ENCODE measurements at regions not wholly inside any gene's neighbourhood (a gene's known extent, or its start where the extent isn't known, plus 50 kb on each side); places are given as distances from the start of the nearest gene placed in this dataset.
"Not testable (repeated sequence)": the region's sequence is repeated elsewhere in the genome, so short reads cannot be mapped to it uniquely, and the experiment has no call there.

DNA sequence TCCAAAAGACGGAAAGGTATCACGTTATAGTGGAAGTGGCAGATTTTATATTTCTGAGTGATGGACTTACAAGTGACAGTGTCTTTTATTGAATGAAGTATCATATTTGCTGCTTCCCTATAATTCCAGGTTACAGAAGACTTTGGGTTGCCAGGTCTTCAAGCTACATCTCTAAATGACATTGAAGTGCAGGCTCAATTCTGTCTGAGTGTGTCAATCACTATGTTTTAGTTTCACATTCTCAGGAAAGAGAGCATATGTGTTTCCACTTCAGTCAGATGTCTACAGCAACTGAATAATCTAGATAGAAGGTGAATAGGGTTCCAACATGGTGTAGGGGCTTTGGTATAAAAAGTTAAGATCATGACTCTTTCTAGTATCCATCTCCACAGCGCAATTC lies 492.7 kb upstream of the API5 start:
- intact Hi-C loops (cut with DNase I): no loop called here
- DNase-seq: no peak

DNA sequence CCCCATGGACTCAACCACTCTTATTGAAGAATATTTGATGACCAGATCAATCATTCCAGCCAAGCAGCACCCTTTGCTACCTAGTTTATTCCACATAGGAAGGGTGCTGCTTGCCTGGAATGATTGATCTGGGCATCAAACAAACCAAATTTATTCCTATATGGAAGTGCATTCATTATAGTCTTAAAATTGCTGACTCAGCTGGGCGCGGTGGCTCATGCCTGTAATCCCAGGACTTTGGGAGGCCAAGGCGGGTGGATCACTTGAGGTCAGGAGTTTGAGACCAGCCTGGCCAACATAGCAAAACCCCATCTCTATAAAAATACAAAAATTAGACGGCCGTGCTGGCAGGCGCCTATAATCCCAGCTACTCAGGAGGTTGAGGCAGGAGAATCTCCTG lies 489.6 kb upstream of the API5 start:
- DNase-seq; intact Hi-C loops (cut with DNase I): not testable (repeated sequence)

DNA sequence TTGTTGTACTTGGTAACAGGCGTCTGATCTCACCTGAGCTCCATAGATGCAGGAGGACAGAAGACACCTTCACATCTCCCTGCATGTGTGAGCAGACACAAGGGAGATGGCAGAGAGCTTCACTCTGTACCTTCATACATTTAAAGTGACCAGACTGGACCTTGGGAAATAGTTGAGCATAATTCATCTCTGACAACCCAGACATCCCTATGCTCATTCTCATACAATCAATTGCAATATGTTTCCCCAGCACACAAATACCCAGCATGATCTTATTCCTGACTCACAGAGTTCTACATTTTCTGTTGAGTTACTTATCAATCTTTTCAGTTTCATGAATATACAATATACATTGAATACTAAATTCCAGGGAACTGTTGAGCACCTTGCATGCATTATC lies 488.2 kb upstream of the API5 start:
- DNase-seq: no peak
- intact Hi-C loops (cut with DNase I): no loop called here

DNA sequence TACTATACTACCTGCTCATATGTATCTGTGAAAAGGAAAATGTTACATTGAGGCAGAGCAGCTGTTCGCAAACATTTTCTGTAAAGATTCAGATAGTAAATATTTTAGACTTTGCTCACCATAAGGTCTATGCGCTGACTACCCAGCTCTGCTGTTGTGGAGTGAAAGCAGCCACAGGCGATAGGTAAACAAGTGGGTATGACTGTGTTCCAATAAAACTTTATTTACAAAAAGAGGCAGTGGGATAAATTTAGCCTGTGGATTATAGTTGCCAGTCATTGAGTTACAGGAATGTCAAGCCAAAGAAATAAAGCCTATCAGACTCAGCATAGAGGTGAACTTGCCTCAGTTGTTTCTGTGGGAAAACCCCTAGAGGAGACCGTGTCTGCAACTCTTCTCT lies 487.7 kb upstream of the API5 start:
- intact Hi-C loops (cut with DNase I): no loop called here
- no peak for DNase-seq

DNA sequence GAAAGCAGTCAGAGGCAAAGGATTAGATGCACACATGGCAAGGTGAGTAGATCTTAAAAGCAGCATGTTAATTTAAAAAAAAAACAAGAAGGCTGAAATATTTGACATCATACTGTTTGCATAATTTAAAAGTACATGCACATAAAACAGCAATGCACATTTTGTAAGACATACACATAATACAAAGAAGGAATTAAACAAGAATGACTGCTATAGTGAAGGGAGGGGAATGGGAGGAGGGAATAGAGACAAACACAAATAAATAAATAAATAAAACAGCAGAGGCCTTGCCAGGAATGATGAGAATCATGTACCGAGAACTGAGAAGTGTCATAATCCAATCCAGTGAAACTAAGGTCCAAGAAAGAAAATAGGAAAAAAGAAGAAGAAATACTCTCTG lies 486.2 kb upstream of the API5 start:
- no peak for DNase-seq
- intact Hi-C loops (cut with DNase I): no loop called here

DNA sequence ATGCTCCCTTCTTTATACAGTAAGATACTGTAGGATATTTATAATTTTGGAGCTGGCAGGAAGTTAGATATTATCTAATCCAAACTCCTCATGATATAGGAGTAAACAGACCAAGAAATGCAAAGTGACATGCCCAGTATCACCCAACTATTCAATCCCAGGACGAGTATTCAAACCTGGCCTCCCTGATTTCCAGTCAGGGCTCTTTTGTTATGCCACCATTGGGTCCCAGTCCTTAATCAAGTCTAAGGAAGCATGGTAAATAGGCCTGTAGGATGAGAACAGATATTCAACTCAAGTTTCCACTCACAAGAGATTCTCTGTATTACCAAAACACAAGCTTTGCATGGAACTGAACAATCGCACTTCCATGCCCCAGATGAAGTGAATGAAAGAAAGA lies 484.0 kb upstream of the API5 start:
- intact Hi-C loops (cut with DNase I): no loop called here
- DNase-seq: no peak

DNA sequence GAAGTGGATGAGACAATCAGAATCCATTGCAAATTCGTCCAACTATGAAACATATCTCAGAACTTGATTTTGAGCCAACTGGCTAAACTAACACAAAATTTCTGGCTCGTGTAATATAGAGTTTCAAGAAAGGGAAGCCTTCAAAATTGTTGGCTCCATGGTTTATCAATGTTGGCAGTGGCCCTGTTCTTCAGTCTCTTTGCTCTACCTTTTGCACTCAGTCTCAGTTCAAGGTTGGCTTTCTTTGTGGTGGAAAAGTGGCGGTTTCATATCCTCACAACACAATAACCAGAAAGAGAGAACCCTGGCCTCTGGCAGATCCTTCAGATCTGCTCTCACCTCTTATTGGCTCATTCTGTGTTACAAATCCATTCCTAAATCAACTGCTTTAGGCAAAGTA lies 473.8 kb upstream of the API5 start:
- no peak for DNase-seq
- intact Hi-C loops (cut with DNase I): no loop called here

DNA sequence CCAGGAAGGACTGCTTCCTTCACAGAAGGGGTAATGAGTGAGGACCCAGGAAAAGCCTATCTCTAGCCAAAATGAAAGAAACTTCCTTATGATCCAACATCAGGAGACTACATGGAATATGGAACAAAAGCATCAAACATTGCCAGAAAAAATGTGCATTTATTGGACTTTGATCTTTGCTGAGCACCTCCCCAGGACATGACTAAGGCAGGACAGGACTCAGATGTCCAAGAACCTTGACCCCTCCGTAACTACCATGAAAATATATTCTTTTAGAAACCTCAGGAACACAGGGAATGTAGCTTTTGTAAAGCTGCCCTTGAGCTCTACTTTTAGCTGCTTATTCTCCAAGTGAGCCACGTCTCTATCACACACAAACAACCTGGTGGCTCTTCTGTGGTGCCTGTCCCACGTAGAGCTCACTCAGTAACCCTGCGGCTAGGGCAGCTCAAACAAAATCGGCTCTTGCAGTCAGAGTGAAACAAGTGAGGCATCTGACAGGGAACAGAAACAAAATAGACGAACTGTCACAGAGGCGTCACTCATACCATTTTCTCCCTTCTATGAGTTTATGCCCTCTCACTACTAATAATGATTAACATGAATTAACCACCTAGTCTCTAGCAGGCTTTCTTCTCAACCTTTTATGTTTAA lies 471.5 kb upstream of the API5 start:
- intact Hi-C loops (cut with DNase I): no loop called here
- peak in 3 of 42 donors; percentile 2 to 13 (median 9) for DNase-seq

DNA sequence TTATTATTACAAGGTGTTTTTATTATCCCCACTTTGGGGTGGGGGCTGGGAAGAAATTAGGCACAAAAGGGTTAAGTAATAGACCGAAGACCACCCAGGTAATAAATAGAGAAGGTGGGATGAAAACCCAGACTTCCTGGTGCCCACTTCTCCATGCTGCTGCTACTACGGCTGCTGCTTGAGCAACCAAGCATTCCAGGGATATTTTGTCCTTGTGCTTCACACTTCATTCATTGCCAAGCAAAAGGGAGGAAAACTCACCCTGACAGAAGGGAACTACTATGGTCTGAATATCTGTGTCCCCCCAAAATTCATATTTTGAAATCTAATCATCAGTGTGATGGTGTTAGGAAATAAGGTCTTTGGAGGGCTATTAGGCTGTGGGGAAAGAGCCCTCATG lies 470.9 kb upstream of the API5 start:
- intact Hi-C loops (cut with DNase I): no loop called here

DNA sequence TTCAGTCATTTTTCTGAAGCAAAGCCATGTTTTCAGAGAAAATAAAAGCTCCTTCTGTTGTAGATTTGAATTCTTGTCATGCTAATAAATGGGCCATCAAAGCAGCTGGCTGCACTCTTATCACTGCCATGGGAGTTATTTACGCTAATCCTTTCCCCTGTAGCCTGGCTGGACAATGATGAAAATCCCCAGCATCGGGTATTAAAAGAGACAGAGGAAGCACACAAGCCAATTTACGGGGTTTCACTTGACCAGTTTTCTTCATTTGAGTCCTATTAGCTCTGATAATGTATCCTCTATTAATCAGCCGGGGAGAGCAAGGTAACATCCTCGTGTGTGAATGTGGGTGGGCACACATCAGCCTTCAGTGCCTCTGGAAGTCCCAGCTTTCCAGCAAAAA lies 470.2 kb upstream of the API5 start:
- no peak for DNase-seq
- intact Hi-C loops (cut with DNase I): no loop called here

More for the DNA sequence above, 470.9 kb upstream of the API5 start:
- DNase-seq: no peak

DNA sequence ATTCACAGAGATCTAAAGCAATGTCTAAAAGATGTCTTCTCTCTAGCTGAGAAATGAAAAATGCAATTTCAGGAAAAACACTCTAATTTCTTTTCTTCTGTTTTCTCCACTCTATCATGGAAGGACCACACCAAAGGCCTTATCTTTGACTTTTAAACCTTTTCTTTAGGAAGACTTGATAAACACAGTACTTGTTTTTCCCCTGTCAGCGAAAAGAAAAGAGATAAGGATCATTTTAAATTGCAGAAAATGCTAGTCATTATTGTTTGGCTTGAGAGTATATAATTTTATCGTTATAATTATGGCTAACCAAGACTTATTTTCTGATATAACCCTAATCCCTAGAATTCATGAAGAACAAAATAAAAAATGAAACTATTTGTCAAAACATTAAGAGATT lies 462.4 kb upstream of the API5 start:
- intact Hi-C loops (cut with DNase I): no loop called here

DNA sequence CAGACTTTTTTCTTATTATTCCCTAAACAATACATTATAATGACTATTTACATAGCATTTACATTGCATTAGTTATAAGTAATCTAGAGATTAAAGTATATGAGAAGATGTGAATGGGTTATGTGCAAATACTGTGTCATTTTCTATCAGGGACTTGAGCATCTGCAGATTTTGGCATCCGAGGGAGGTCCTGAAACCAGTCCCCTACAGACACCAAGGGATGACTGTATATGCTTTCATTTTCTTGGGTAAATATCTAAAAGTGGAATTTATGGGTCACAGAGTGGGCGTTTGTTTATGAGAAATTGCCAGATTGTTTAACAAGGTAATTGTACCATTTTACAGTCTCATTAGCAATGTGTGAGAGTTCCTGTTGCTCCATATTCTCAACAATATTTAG lies 454.5 kb upstream of the API5 start:
- DNase-seq: no peak
- intact Hi-C loops (cut with DNase I): no loop called here

More for the DNA sequence above, 462.4 kb upstream of the API5 start:
- DNase-seq: no peak

DNA sequence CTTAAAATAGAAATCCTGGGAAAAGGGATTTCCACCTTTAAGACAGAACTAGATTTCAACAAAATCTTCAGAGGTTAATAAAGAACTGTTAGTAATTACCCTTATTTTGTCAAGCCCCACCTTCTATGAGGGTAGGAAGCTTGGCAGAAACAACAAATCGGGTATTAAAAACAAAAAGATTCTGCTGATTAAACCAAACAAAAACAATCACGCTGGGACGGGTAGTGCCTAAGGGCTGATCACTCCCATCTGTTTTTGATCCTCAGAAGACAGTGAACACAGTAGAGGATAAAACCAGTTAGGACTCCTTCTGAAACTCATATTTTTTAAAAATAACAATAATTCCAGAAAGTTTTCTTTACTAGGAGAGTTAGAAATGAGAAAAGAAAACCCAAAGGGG lies 441.3 kb upstream of the API5 start:
- intact Hi-C loops (cut with DNase I): no loop called here
- DNase-seq: no peak

DNA sequence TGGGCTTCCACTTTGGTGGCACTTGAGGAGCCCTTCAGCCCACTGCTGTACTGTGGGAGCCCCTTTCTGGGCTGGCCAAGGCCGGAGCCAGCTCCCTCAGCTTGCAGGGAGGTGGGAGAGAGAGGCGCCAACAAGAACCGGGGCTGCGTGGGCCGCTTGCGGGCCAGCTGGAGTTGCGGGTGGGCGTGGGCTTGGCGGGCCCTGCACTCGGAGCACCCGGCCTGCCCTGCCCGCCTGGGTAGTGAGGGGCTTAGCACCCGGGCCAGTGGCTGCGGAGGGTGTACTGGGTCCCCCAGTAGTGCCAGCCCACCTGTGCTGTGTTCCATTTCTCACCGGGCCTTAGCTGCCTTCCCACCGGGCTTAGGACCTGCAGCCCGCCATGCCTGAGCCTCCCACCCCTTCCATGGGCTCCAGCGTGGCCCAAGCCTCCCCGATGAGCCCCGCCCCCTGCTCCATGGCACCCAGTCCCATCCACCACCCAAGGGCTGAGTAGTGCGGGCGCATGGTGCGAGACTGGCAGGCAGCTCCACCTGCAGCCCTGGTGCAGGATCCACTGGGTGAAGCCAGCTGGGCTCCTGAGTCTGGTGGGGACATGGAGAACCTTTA lies 437.9 kb upstream of the API5 start:
- DNase-seq; intact Hi-C loops (cut with DNase I): not testable (repeated sequence)

DNA sequence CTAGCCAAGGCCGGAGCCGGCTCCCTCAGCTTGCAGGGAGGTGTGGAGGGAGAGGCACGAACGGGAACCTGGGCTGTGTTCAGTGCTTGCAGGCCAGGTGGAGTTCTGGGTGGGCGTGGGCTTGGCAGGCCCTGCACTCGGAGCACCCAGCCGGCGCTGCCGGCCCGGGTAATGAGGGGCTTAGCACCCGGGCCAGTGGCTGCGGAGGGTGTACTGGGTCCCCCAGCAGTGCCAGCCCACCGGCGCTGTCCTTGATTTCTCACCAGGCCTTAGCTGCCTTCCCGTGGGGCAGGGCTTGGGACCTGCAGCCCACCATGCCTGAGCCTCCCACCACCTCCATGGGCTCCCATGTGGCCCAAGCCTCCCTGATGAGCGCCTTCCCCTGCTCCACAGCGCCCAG lies 430.5 kb upstream of the API5 start:
- peak in 1 of 42 donors; percentile 1 for DNase-seq
- intact Hi-C loops (cut with DNase I): not testable (repeated sequence)

DNA sequence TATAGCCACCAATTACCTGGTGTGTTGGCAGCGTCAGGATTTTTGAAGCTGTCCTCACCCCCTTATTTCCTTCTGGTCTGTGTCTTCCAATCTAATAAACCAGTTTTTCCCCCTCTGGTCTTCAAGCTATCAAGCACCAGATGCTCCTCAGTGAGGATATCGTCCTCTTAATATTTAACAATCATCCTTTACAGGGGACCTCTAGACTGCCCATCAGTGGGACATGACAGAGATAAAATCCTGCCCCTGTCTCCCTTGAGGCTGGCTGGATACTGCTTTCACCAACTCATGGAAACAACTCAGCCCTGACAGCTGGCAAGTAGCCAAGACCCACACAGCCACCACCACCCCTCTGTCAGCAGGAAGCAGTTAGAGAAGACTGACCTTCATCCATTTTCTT lies 421.0 kb upstream of the API5 start:
- DNase-seq: peak in 1 of 42 donors; percentile 2
- intact Hi-C loops (cut with DNase I): no loop called here

DNA sequence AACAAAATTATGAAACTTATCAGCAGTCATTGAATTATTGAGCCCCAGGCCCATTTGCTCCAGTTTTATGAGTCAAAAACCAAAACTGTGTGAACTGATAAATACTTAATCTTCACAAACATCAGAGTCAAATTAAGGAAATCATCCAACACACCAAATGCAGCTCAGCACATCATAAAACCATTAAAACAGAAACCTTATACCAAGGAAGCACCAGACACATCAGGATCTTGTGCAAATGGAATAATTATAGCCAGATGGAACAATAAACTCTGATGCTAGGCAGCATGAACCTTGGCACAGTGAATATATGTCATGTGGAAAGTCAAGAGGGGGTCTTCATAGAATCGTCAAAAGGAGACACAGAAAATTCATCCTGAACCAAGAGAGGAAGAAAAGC lies 410.7 kb upstream of the API5 start:
- DNase-seq: no peak
- intact Hi-C loops (cut with DNase I): no loop called here

DNA sequence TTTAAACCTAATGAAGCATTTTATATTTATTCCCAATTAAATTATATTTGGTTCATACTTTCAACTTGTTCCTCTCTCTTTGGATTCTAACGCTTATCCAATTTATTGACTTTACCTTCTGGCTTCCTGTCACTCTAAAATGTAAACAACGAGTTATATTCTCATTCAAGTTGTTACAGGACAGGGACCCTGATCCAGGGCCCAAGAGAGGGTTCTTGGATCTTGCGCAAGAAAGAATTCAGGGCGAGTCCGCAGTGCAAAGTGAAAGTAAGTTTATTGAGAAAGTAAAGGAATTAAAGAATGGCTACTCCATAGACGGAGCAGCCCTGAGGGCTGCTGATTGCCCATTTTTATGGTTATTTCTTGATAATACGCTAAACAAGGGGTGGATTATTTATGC lies 405.6 kb upstream of the API5 start:
- intact Hi-C loops (cut with DNase I): no loop called here
- DNase-seq: no peak

DNA sequence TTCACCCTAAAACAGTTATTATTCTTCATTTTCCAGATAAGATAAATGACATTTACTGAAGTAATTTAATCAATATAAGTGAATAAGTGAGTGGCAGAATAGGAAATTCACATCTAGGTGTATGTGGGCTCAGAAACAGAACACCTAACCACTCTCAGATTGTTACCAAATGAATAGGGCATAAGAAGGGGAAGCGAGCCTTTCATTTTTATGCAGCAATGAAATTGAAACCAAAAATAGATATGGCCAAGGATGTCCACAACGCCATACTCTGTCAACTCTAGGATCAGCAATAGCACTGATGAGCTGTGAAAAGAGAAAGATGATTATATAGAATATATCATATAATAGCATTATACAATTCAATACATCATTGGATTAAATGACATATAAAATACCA lies 398.1 kb upstream of the API5 start:
- intact Hi-C loops (cut with DNase I): no loop called here
- DNase-seq: no peak

DNA sequence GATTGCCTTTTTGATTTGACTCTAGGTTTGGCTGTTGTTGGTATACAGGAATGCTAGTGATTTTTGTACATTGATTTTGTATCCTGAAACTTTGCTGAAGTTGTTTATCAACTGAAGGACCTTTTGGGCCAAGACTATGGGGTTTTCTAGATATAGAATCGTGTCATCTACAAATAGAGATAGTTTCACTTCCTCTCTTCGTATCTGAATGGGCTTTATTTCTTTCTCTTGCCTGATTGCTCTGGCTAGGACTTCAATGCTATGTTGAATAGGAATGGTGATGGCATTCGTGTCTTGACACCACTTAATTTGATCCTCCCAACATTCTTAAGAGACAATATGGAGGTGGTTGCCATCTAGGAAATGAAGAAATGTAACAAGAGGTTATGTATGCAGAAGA lies 388.1 kb upstream of the API5 start:
- no peak for DNase-seq
- intact Hi-C loops (cut with DNase I): no loop called here

DNA sequence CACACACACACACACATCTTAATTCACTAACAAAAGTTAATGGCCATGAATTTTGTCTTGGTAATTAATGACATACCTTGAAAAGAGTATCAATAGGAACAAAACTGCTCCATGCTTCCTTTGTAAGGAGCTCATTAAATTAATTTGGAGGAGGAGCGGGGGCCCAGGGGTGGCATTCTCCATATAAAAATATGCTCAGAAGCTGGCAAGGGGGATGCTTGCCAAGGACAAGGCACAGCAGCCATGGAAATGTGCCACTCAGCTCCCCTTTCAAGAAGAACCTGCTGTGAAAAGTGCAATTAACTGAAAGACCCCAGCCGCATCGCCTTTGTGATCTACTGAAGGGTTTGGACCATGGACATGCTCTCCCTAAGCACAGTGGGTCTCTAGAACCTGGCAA lies 385.9 kb upstream of the API5 start:
- no peak for DNase-seq
- intact Hi-C loops (cut with DNase I): no loop called here

DNA sequence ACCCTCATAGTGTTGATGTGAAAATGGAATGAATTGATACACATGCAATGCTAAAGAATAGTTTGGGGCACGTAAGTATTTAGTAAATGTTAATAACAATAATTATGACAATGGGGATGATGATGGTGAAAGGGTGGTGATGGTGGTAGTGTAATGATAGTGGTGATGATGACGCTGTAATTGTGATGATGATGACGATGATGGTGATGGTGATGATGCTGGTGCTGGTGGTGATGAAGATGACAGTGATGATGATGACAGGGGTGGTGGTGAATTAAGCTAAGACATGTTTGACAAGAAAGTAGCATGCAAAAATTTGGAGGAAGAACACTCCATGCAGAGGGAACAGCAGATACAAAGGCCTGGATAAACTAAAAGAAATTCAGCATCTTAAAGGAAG lies 364.4 kb upstream of the API5 start:
- intact Hi-C loops (cut with DNase I): no loop called here
- no peak for DNase-seq
